Activated CD4-positive, alpha-beta T cell treated with anti-CD3 and anti-CD28 coated beads, Interleukin-10, Interleukin-2, amounts not matched to agents 100 ng/mL and 50 ng/mL, durations not matched to agents 16 hours and 8 hours (primary cell): ENCODE measurements at regions not wholly inside any gene's neighbourhood (a gene's known extent, or its start where the extent isn't known, plus 50 kb on each side); places are given as distances from the start of the nearest gene placed in this dataset.
"Not testable (repeated sequence)": the region's sequence is repeated elsewhere in the genome, so short reads cannot be mapped to it uniquely, and the experiment has no call there.

Experiments
- DNase-seq: peaks from one replicate; pipeline ENCODE4 v3.0.0-alpha.2; 2020

- no peak for DNase-seq
Observed at GRCh38 chr18:78241535-78242253, 737.9 kb upstream of the SALL3 start.

- DNase-seq: no peak
Observed at GRCh38 chr18:78242254-78242643, 737.4 kb upstream of the SALL3 start.

- no peak for DNase-seq
Observed at GRCh38 chr18:78242806-78243205, 736.8 kb upstream of the SALL3 start.

GRCh38 chr18:78244779-78245178 is 734.8 kb upstream of the SALL3 start:
- DNase-seq: no peak

- no peak for DNase-seq
Observed at GRCh38 chr18:78245451-78245850, 734.2 kb upstream of the SALL3 start.

GRCh38 chr18:78246050-78246449 is 733.6 kb upstream of the SALL3 start:
- DNase-seq: no peak

- no peak for DNase-seq
Observed at GRCh38 chr18:78246588-78246987, 733.0 kb upstream of the SALL3 start.

- no peak for DNase-seq
Observed at GRCh38 chr18:78247615-78248289, 731.9 kb upstream of the SALL3 start.

GRCh38 chr18:78255013-78255412 is 724.6 kb upstream of the SALL3 start:
- DNase-seq: no peak

GRCh38 chr18:78268226-78268988 is 711.2 kb upstream of the SALL3 start:
- no peak for DNase-seq

- no peak for DNase-seq
Observed at GRCh38 chr18:78271790-78272189, 707.8 kb upstream of the SALL3 start.

GRCh38 chr18:78273876-78274275 is 705.7 kb upstream of the SALL3 start:
- no peak for DNase-seq

GRCh38 chr18:78283425-78283824 is 696.2 kb upstream of the SALL3 start:
- not testable (repeated sequence) for DNase-seq

- no peak for DNase-seq
Observed at GRCh38 chr18:78292618-78293380, 686.8 kb upstream of the SALL3 start.

- no peak for DNase-seq
Observed at GRCh38 chr18:78293540-78293939, 686.1 kb upstream of the SALL3 start.

GRCh38 chr18:78293940-78294541 is 685.6 kb upstream of the SALL3 start:
- no peak for DNase-seq

GRCh38 chr18:78295262-78295661 is 684.4 kb upstream of the SALL3 start:
- DNase-seq: no peak

- DNase-seq: no peak
Observed at GRCh38 chr18:78296166-78296565, 683.5 kb upstream of the SALL3 start.

GRCh38 chr18:78297048-78297447 is 682.6 kb upstream of the SALL3 start:
- DNase-seq: no peak

- DNase-seq: no peak
Observed at GRCh38 chr18:78303519-78304191, 676.0 kb upstream of the SALL3 start.

GRCh38 chr18:78304192-78305164 is 675.1 kb upstream of the SALL3 start:
- DNase-seq: no peak
